Parathyroid adenoma (tissue), 2 donors: ENCODE measurements at regions not wholly inside any gene's neighbourhood (a gene's known extent, or its start where the extent isn't known, plus 50 kb on each side); places are given as distances from the start of the nearest gene placed in this dataset.

Source experiments
- H2AFZ ChIP-seq: fragments of 300-600 bp; sonication (generic); one replicate; pipeline ENCODE4 v1.7.0; 2017; ENCODE audit warnings: antibody characterized with exemption, mild to moderate bottlenecking
- H3K27ac ChIP-seq: fragments of 300-600 bp; sonication (generic); one replicate; pipeline ENCODE4 v1.7.0; 2017
- H3K27me3 ChIP-seq: fragments of 300-600 bp; sonication (generic); one replicate; pipeline ENCODE4 v1.7.0; 2017; ENCODE audit warnings: low read length; ENCODE audit not compliant: control insufficient read depth, insufficient read depth
- H3K36me3 ChIP-seq: fragments of 300-600 bp; sonication (generic); one replicate; pipeline ENCODE4 v1.7.0; 2017; ENCODE audit warnings: low read length; ENCODE audit not compliant: control insufficient read depth, insufficient read depth
- H3K4me1 ChIP-seq: fragments of 300-600 bp; sonication (generic); one replicate; pipeline ENCODE4 v1.7.0; 2017; ENCODE audit warnings: control low read depth
- H3K4me2 ChIP-seq: fragments of 300-600 bp; sonication (generic); one replicate; pipeline ENCODE4 v1.7.0; 2017; ENCODE audit warnings: low read length
- H3K4me3 ChIP-seq: fragments of 300-600 bp; sonication (generic); one replicate; pipeline ENCODE4 v1.7.0; 2017; ENCODE audit warnings: low read depth, low read length
- H3K79me2 ChIP-seq: fragments of 300-600 bp; sonication (generic); one replicate; pipeline ENCODE4 v1.7.0; 2017; ENCODE audit warnings: control low read depth
- H3K9ac ChIP-seq: fragments of 300-600 bp; sonication (generic); one replicate; pipeline ENCODE4 v1.7.0; 2017; ENCODE audit warnings: mild to moderate bottlenecking
- H3K9me3 ChIP-seq: fragments of 300-600 bp; sonication (generic); one replicate; pipeline ENCODE4 v1.7.0; 2017; ENCODE audit warnings: low read length; ENCODE audit not compliant: control insufficient read depth
- TF ChIP-seq, protein P1 (sequence below): fragments of 300-600 bp; sonication (generic); IDR thresholded peaks from one replicate; pipeline ENCODE4 v1.7.0; 2017; ENCODE audit warnings: antibody characterized with exemption, mild to moderate bottlenecking
- donor health status: primary hyperparathyroidism.

DNA sequence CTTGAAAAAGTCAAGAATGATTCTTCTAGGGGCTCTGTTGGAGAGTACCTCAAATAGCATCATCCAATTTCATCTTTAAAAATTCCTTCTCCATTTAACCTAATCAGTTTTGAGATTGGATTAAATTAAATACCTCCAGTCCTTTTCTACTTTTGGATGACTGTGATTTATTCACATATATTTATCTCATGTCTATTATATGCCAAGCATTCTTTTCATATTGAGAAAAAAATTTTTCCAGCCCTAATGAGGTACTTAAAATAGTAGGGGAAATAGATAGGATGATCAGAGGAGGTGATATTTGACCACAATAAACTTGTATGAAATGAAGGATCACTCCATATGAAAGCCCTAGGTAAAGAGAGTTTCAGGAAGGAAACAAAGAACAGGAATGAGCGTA, 250.1 kb downstream of the MAT2B start:
- Histone ChIP-seq H3K79me2 (no peaks in the 10 kb centered on the region), H2AFZ (no peak overlapping the region), H3K4me3 (no peak overlapping the region), H3K4me1 (no peaks in the 10 kb centered on the region), H3K9ac (no peak overlapping the region), H3K27ac (no peak overlapping the region), H3K36me3 (no peaks in the 10 kb centered on the region), H3K27me3 (no peaks in the 10 kb centered on the region), H3K9me3 (no peaks in the 10 kb centered on the region), H3K4me2 (no peak overlapping the region)
- TF ChIP-seq, protein P1, sequence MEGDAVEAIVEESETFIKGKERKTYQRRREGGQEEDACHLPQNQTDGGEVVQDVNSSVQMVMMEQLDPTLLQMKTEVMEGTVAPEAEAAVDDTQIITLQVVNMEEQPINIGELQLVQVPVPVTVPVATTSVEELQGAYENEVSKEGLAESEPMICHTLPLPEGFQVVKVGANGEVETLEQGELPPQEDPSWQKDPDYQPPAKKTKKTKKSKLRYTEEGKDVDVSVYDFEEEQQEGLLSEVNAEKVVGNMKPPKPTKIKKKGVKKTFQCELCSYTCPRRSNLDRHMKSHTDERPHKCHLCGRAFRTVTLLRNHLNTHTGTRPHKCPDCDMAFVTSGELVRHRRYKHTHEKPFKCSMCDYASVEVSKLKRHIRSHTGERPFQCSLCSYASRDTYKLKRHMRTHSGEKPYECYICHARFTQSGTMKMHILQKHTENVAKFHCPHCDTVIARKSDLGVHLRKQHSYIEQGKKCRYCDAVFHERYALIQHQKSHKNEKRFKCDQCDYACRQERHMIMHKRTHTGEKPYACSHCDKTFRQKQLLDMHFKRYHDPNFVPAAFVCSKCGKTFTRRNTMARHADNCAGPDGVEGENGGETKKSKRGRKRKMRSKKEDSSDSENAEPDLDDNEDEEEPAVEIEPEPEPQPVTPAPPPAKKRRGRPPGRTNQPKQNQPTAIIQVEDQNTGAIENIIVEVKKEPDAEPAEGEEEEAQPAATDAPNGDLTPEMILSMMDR, result no peak

DNA sequence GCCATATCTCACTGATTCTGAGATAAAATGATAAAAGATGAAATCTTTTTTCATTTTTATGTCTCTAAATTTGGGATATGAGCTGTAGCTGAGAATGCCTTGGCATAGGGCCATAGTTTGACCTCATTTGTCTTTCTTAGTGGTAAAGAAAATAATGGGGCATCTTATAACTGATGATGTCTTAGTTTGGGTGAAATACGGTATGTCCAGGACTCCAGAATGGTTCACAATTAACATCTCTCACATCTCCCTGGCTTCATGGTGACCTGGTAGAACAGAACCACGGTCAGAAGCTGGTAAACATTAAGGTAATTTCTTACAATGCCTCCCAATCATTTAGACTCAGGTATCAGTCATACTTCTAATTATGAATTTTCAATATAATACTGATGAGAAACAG, 250.8 kb downstream of the MAT2B start:
- H3K27me3 ChIP-seq, result no peaks in the 10 kb centered on the region
- no peak overlapping the region for H3K9ac ChIP-seq
- no peak overlapping the region for H2AFZ ChIP-seq
- no peaks in the 10 kb centered on the region for H3K4me1 ChIP-seq
- no peaks in the 10 kb centered on the region for H3K36me3 ChIP-seq
- H3K4me2 ChIP-seq, result no peak overlapping the region
- no peaks in the 10 kb centered on the region for H3K79me2 ChIP-seq
- H3K27ac ChIP-seq, result no peak overlapping the region
- no peak overlapping the region for H3K4me3 ChIP-seq
- TF ChIP-seq, protein P1, result no peak
- H3K9me3 ChIP-seq, result no peaks in the 10 kb centered on the region

DNA sequence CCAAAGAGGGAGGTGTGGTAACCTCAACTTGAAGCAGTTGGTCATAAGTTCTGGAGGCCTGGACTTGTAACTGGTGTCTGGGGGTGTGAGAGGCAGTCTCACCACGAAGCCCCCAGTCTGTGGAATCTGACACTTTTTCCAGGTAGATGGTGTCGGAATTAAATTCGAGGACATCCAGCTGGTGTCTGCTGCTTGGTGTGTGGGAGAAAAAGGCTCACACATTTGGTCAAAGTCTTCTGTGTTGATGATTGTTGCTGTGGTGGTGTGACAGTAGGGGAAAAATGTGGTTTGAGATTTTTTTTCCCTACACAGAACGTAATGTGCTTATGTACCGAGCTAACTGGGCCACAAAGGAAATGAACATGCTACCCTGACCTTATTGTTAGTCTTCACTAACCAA, 251.9 kb downstream of the MAT2B start:
- H3K27ac ChIP-seq, result no peak overlapping the region
- no peaks in the 10 kb centered on the region for H3K9me3 ChIP-seq
- TF ChIP-seq, protein P1, result no peak
- H2AFZ ChIP-seq, result no peak overlapping the region
- no peaks in the 10 kb centered on the region for H3K27me3 ChIP-seq
- H3K4me1 ChIP-seq, result no peaks in the 10 kb centered on the region
- H3K79me2 ChIP-seq, result no peaks in the 10 kb centered on the region
- no peak overlapping the region for H3K9ac ChIP-seq
- H3K4me3 ChIP-seq, result no peak overlapping the region
- no peaks in the 10 kb centered on the region for H3K36me3 ChIP-seq
- H3K4me2 ChIP-seq, result no peak overlapping the region

DNA sequence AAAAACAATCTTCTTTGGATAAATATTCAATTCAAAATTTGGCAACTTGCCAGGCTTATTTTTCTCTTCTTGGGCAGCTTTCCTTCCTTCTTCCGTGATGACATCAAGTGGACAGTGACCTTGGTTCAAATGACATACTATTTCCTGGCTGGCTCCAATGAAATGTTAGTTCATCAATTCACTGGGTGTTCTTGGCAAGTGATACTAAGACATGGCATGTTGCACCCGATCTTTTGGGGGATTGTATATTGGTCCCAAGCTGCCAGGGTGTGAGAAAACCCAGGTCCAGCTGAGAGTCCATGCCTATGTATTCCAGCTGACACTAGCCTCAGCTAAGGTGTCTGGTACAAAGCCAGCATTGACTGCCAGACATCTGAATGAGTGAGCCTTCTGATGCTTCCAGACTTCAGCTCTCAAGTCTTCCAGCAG, 252.9 kb downstream of the MAT2B start:
- Histone ChIP-seq H3K27ac (no peak overlapping the region), H3K4me2 (no peak overlapping the region), H2AFZ (no peak overlapping the region), H3K4me1 (no peaks in the 10 kb centered on the region), H3K9me3 (no peaks in the 10 kb centered on the region), H3K9ac (no peak overlapping the region), H3K79me2 (no peaks in the 10 kb centered on the region), H3K36me3 (no peaks in the 10 kb centered on the region), H3K27me3 (no peaks in the 10 kb centered on the region), H3K4me3 (no peak overlapping the region)
- TF ChIP-seq, protein P1, result no peak

DNA sequence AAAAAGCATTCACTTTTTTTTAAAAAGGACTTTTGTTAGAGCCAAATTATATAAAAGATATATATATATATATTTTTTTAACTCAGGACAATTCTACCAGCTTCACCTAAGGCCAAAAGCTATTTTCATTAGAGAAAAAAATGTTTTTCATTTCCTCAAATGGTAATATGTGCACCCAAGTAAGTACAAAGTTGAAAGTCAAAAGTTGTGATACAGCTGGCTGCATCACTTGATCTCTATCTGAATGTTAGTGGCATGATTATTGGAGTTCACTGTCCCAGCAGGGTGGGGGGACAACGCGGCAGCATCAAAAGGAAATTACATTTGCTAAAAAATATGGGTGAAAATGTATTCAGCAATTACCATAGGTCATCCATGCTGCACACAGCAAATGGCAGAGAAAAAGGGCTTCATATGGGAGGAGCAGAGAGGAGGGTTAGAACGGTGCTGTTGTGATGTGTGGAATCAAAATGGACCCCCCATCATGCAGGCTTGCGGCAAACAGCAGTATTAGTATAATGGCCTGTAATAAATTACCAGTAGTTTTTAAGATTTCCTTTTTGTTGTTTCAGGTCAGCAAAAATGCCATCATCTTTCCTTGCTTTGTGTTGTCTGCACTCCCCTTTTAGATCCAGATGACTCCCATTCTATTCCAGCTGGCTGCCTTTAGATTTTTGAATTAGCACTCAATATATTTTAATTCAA, 253.7 kb downstream of the MAT2B start:
- Histone ChIP-seq H3K9me3 (no peaks in the 10 kb centered on the region), H3K4me2 (no peak overlapping the region), H3K4me1 (no peaks in the 10 kb centered on the region), H3K27me3 (no peaks in the 10 kb centered on the region), H2AFZ (no peak overlapping the region), H3K9ac (no peak overlapping the region), H3K4me3 (no peak overlapping the region), H3K36me3 (no peaks in the 10 kb centered on the region), H3K79me2 (no peaks in the 10 kb centered on the region), H3K27ac (no peak overlapping the region)
- TF ChIP-seq, protein P1, result no peak
